Vagina (tissue), 2 donors: ENCODE measurements at regions not wholly inside any gene's neighbourhood (a gene's known extent, or its start where the extent isn't known, plus 50 kb on each side); places are given as distances from the start of the nearest gene placed in this dataset.

Source experiments
- CTCF ChIP-seq, 3 experiments: fragments of 450-650 bp in 2 of 3; fragments of 200-600 bp in 1 of 3; sonication (generic) in 1 of 3; IDR thresholded peaks; one replicate each; pipeline ENCODE4 v1.5.1; 2017 to 2019; ENCODE audit warnings: antibody characterized with exemption in 3 of 3, mild to moderate bottlenecking in 2 of 3, moderate library complexity in 2 of 3
- POLR2A ChIP-seq, 2 donors: fragments of 450-650 bp; IDR thresholded peaks; one replicate each; pipeline ENCODE4 v1.6.1; 2017; ENCODE audit warnings: antibody characterized with exemption in 2 of 2, mild to moderate bottlenecking in 2 of 2, moderate library complexity in 2 of 2
- POLR2AphosphoS5 ChIP-seq, 2 donors: sonication (generic); formaldehyde crosslinking; IDR thresholded peaks; one replicate each; pipeline ENCODE4 v1.9.0; 2017; ENCODE audit warnings: antibody characterized with exemption in 2 of 2, mild to moderate bottlenecking in 2 of 2, low read depth in 1 of 2; ENCODE audit not compliant: insufficient read depth in 1 of 2

GRCh38 chr4:110867981-110868720 lies 245.3 kb upstream of the PITX2 start:
- no peak for TF ChIP-seq POLR2A (IDR thresholded peaks at IDR 0.05)
- TF ChIP-seq CTCF (IDR thresholded peaks at IDR 0.05) = no peak
- no peak for TF ChIP-seq POLR2AphosphoS5 (IDR thresholded peaks at IDR 0.05; ENCODE audit: insufficient read depth in 1 of 2, low read depth in 1 of 2)
